B cell (primary cell): ENCODE measurements at regions not wholly inside any gene's neighbourhood (a gene's known extent, or its start where the extent isn't known, plus 50 kb on each side); places are given as distances from the start of the nearest gene placed in this dataset.

Experiments
- ATAC-seq: fragments of 200-7000 bp; cut with Tn5 transposase; one replicate; pipeline ENCODE4 v1.10.0; 2021; ENCODE audit warnings: low read depth, mild to moderate bottlenecking, moderate number of reproducible peaks, moderate library complexity
- CTCF ChIA-PET: fragments of 350-600 bp; sonication (Branson Sonifier 250); formaldehyde crosslinking; loops from one replicate; lab custom pipeline; 2021; ENCODE audit warnings: antibody characterized with exemption, inconsistent platforms; lab: Charles Lee
- POLR2A ChIA-PET: fragments of 350-600 bp; sonication (Branson Sonifier 250); formaldehyde crosslinking; loops from one replicate; lab custom pipeline; 2021; ENCODE audit warnings: antibody characterized with exemption; lab: Charles Lee
- DNase-seq: peaks from one replicate; pipeline ENCODE4 v3.0.0; 2013
- H2AFZ ChIP-seq: 2 replicates; pipeline ENCODE4 v1.6.1; 2012; ENCODE audit warnings: mild to moderate bottlenecking, low read depth, low read length; ENCODE audit not compliant: insufficient read depth, poor library complexity, severe bottlenecking
- H3K27ac ChIP-seq, 2 donors: 1 replicate in 1 of 2; 2 replicates in 1 of 2; pipeline ENCODE4 v1.5.1; 2012 to 2013; ENCODE audit warnings: low read length in 2 of 2, mild to moderate bottlenecking in 2 of 2, moderate library complexity in 1 of 2
- H3K27me3 ChIP-seq, 4 experiments: fragments of 200-600 bp in 1 of 4; sonication (generic) in 1 of 4; replicated peaks in 1 of 4; 1 replicate in 2 of 4; 2 replicates in 2 of 4; pipeline versions ENCODE4 v1.6.1 to v1.7.0; 2013 to 2016; ENCODE audit warnings: low read length in 3 of 4, mild to moderate bottlenecking in 2 of 4, mixed read lengths in 1 of 4, moderate library complexity in 1 of 4; ENCODE audit not compliant: insufficient read depth in 4 of 4, control insufficient read depth in 3 of 4; ENCODE audit errors: control extremely low read depth in 1 of 4
- H3K36me3 ChIP-seq, 2 experiments: replicated peaks in 1 of 2; 1 replicate in 1 of 2; 2 replicates in 1 of 2; pipeline versions ENCODE4 v1.6.1 to v1.7.1; 2013; ENCODE audit warnings: low read length in 1 of 2; ENCODE audit not compliant: insufficient read depth in 2 of 2, control insufficient read depth in 1 of 2; ENCODE audit errors: control extremely low read depth in 1 of 2, extremely low read depth in 1 of 2
- H3K4me1 ChIP-seq, 2 donors: fragments of 200-600 bp in 1 of 2; sonication (generic) in 1 of 2; 1 replicate in 1 of 2; 2 replicates in 1 of 2; pipeline versions ENCODE4 v1.5.1 to v1.6.1; 2013 to 2017; ENCODE audit warnings: low read length in 2 of 2; ENCODE audit not compliant: control insufficient read depth in 2 of 2, insufficient read depth in 2 of 2
- H3K4me2 ChIP-seq: replicated peaks from 2 replicates; pipeline ENCODE3; 2012; ENCODE audit warnings: mild to moderate bottlenecking, low read depth, low read length; ENCODE audit not compliant: poor library complexity, severe bottlenecking
- H3K4me3 ChIP-seq, 5 experiments: fragments of 200-600 bp in 1 of 5; sonication (generic) in 1 of 5; 1 replicate in 3 of 5; 2 replicates in 2 of 5; pipeline versions ENCODE4 v1.5.1 to v1.7.0; 2011 to 2016; ENCODE audit warnings: low read length in 4 of 5, mild to moderate bottlenecking in 4 of 5, low read depth in 2 of 5, control low read depth in 1 of 5, moderate library complexity in 1 of 5; ENCODE audit not compliant: insufficient read depth in 1 of 5; ENCODE audit errors: control extremely low read depth in 1 of 5, extremely low read depth in 1 of 5
- H3K79me2 ChIP-seq: fragments of 200-600 bp; sonication (generic); one replicate; pipeline ENCODE4 v1.6.0; 2016; ENCODE audit warnings: low read length; ENCODE audit not compliant: control insufficient read depth, insufficient read depth
- H3K9ac ChIP-seq: fragments of 200-600 bp; sonication (generic); 2 replicates; pipeline ENCODE4 v1.6.1; 2017; ENCODE audit warnings: mild to moderate bottlenecking, low read length, moderate library complexity
- H3K9me3 ChIP-seq, 3 donors: one replicate each; pipeline versions ENCODE4 v1.6.1 to v1.7.1; 2013; ENCODE audit warnings: low read length in 2 of 3; ENCODE audit not compliant: control insufficient read depth in 2 of 3, insufficient read depth in 1 of 3; ENCODE audit errors: control extremely low read depth in 1 of 3
- H4K20me1 ChIP-seq: 2 replicates; pipeline ENCODE4 v1.6.0; 2012; ENCODE audit warnings: mild to moderate bottlenecking, low read length; ENCODE audit not compliant: insufficient read depth, control insufficient read depth, poor library complexity, severe bottlenecking
- H3K27ac Mint-ChIP-seq: one replicate; pipeline ENCODE4 v1.8.0; 2021; ENCODE audit warnings: mixed read lengths
- H3K27me3 Mint-ChIP-seq: one replicate; pipeline ENCODE4 v1.8.0; 2021; ENCODE audit warnings: mixed read lengths
- H3K4me1 Mint-ChIP-seq: one replicate; pipeline ENCODE4 v1.8.0; 2021; ENCODE audit warnings: mixed read lengths
- H3K4me3 Mint-ChIP-seq: one replicate; pipeline ENCODE4 v1.8.0; 2021; ENCODE audit warnings: mixed read lengths
- H3K9me3 Mint-ChIP-seq: one replicate; pipeline ENCODE4 v1.8.0; 2022; ENCODE audit warnings: mixed read lengths; ENCODE audit not compliant: insufficient read depth
- EZH2 ChIP-seq: IDR thresholded peaks from 2 replicates; pipeline ENCODE4 v1.6.1; 2012; ENCODE audit warnings: borderline replicate concordance, low read depth, mild to moderate bottlenecking, moderate library complexity, low read length; ENCODE audit not compliant: insufficient read depth, poor library complexity, severe bottlenecking
- WGBS: methylation state at CpG from one replicate; pipeline ENCODE4 v1.1.5; 2013; ENCODE audit warnings: missing lambda C conversion rate; ENCODE audit not compliant: insufficient coverage; 5-methylcytosine and 5-hydroxymethylcytosine counted together
- intact Hi-C: fragments of 100-400 bp; cut with micrococcal nuclease; formaldehyde crosslinking; loops from one replicate; pipeline ENCODE4 v1.10.0; 2022
- TF ChIP-seq, protein P1 (sequence below): fragments of 200-600 bp; IDR thresholded peaks from one replicate; pipeline ENCODE4 v1.8.0; 2022; ENCODE audit warnings: antibody characterized with exemption, mild to moderate bottlenecking

DNA sequence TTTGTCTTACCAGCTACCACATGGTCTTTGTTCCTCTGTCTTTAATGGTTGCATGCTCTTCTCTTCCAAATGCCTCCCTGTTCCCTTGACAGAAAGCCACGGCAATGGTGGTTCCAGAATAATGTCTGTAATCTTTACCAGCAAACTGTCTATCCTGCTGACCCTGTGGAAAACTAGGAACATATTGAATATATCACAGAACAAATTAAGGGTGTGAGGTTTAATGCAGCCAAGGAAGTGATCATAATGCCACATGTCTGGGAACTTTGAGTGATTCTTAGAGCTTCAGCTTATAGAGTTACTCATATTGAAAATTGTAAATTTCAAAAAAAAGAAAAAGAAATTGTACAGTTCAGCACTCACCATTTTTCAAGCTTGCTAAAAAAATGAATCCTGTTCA is 282.9 kb upstream of the RARB start:
- no CpG with 5 or more reads among the region's 1 CpG for WGBS
- H3K79me2 ChIP-seq: no peaks in the 10 kb centered on the region
- POLR2A ChIA-PET: no interaction called here
- DNase-seq (no peak), ATAC-seq (no peak)
- peaks cover 0 to 3% (median 0%) of the 10 kb centered on the region in 3 donors for H3K9me3 ChIP-seq
- no peak overlapping the region for H3K4me2 ChIP-seq
- H3K4me3 ChIP-seq: no peak overlapping the region
- CTCF ChIA-PET: no interaction called here
- no peaks in the 10 kb centered on the region for H3K4me1 ChIP-seq
- Mint-ChIP-seq H3K27ac (no peak overlapping the region), H3K4me1 (no peaks in the 10 kb centered on the region), H3K27me3 (no peaks in the 10 kb centered on the region), H3K9me3 (no peaks in the 10 kb centered on the region), H3K4me3 (no peak overlapping the region)
- TF ChIP-seq, protein P1, sequence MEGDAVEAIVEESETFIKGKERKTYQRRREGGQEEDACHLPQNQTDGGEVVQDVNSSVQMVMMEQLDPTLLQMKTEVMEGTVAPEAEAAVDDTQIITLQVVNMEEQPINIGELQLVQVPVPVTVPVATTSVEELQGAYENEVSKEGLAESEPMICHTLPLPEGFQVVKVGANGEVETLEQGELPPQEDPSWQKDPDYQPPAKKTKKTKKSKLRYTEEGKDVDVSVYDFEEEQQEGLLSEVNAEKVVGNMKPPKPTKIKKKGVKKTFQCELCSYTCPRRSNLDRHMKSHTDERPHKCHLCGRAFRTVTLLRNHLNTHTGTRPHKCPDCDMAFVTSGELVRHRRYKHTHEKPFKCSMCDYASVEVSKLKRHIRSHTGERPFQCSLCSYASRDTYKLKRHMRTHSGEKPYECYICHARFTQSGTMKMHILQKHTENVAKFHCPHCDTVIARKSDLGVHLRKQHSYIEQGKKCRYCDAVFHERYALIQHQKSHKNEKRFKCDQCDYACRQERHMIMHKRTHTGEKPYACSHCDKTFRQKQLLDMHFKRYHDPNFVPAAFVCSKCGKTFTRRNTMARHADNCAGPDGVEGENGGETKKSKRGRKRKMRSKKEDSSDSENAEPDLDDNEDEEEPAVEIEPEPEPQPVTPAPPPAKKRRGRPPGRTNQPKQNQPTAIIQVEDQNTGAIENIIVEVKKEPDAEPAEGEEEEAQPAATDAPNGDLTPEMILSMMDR: no peak
- TF ChIP-seq EZH2: no peak
- H3K36me3 ChIP-seq: no peaks in the 10 kb centered on the region
- H2AFZ ChIP-seq: no peak overlapping the region
- H3K27ac ChIP-seq: no peak overlapping the region
- no peaks in the 10 kb centered on the region for H4K20me1 ChIP-seq
- no peaks in the 10 kb centered on the region for H3K27me3 ChIP-seq
- H3K9ac ChIP-seq: no peak overlapping the region
- intact Hi-C loops: no loop called here

DNA sequence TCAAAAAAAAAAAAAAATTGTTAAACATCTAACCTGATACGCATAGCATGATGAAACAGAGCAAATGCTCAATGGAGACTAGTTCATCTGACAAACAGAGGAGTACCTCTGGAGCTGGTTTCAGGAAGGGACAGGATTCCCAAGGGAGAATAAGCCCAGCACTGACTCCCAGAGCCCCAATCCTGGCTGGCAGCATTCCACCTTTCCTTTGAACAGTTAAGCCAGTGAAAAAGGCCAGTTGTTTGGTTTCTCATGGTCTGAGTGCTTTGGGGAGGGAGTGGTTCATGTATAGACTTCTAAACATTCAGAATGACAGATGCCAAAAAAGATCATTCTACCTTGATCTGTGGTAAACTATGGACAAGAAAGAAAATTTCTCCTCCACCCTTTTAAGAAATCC is 277.9 kb upstream of the RARB start:
- no peak overlapping the region for H3K4me2 ChIP-seq
- no peaks in the 10 kb centered on the region for H3K4me1 ChIP-seq
- no peaks in the 10 kb centered on the region for H3K79me2 ChIP-seq
- 100% methylated on average over 1 of the region's 1 CpG for WGBS
- H3K9me3 ChIP-seq: no peaks in the 10 kb centered on the region
- intact Hi-C loops: no loop called here
- no peak overlapping the region for H2AFZ ChIP-seq
- H3K36me3 ChIP-seq: no peaks in the 10 kb centered on the region
- POLR2A ChIA-PET: no interaction called here
- CTCF ChIA-PET: no interaction called here
- no peak overlapping the region for H3K27ac ChIP-seq
- DNase-seq (no peak), ATAC-seq (no peak)
- H3K4me3 Mint-ChIP-seq: no peak overlapping the region
- no peaks in the 10 kb centered on the region for H3K27me3 ChIP-seq
- H3K27ac Mint-ChIP-seq: no peak overlapping the region
- no peak overlapping the region for H3K9ac ChIP-seq
- H3K9me3 Mint-ChIP-seq: no peaks in the 10 kb centered on the region
- H3K27me3 Mint-ChIP-seq: no peaks in the 10 kb centered on the region
- H3K4me3 ChIP-seq: no peak overlapping the region
- no peaks in the 10 kb centered on the region for H3K4me1 Mint-ChIP-seq
- no peaks in the 10 kb centered on the region for H4K20me1 ChIP-seq
- TF ChIP-seq, protein P1: no peak
- TF ChIP-seq EZH2: no peak
